WTC11 (cell line): ENCODE measurements at regions not wholly inside any gene's neighbourhood (a gene's known extent, or its start where the extent isn't known, plus 50 kb on each side); places are given as distances from the start of the nearest gene placed in this dataset.
A peak's percentile ranks its signal among the peaks of the same experiment; 100 is the strongest.

ENCODE experiments used
- ATAC-seq: fragments of 200-7000 bp; cut with Tn5 transposase; 2 replicates; pipeline ENCODE4 v1.10.0; 2021; ENCODE audit warnings: mild to moderate bottlenecking, moderate library complexity
- CTCF ChIA-PET: fragments of 300-600 bp; sonication (Branson Sonifier 250); formaldehyde crosslinking; loops from one replicate; lab custom pipeline; 2021; ENCODE audit warnings: antibody characterized with exemption; lab: Charles Lee
- POLR2A ChIA-PET: fragments of 350-600 bp; sonication (Branson Sonifier 250); formaldehyde crosslinking; loops from one replicate; lab custom pipeline; 2021; ENCODE audit warnings: antibody characterized with exemption; lab: Charles Lee
- DNase-seq: peaks from one replicate; pipeline ENCODE4 v3.0.0; 2021; ENCODE audit warnings: low spot score
- H3K27ac Mint-ChIP-seq: 2 replicates; pipeline ENCODE4 v1.8.0; 2021; ENCODE audit warnings: mixed read lengths
- H3K27me3 Mint-ChIP-seq: 2 replicates; pipeline ENCODE4 v1.8.0; 2021; ENCODE audit warnings: low read depth, mild to moderate bottlenecking, moderate library complexity, mixed read lengths
- H3K36me3 Mint-ChIP-seq: 2 replicates; pipeline ENCODE4 v1.8.0; 2021; ENCODE audit warnings: mixed read lengths
- H3K4me1 Mint-ChIP-seq: 2 replicates; pipeline ENCODE4 v1.8.0; 2022; ENCODE audit warnings: mixed read lengths
- H3K4me3 Mint-ChIP-seq: 2 replicates; pipeline ENCODE4 v1.8.0; 2021; ENCODE audit warnings: mild to moderate bottlenecking, moderate library complexity, mixed read lengths
- H3K9me3 Mint-ChIP-seq: 2 replicates; pipeline ENCODE4 v1.8.0; 2021; ENCODE audit warnings: mixed read lengths
- ATF1 ChIP-seq: sonication (generic); formaldehyde crosslinking; IDR thresholded peaks from 2 replicates; pipeline ENCODE4 v1.8.1; 2023; ENCODE audit warnings: mild to moderate bottlenecking, moderate library complexity, missing genetic modification reagents
- ELF4 ChIP-seq: sonication (generic); formaldehyde crosslinking; IDR thresholded peaks from 2 replicates; pipeline ENCODE4 v1.8.1; 2022; ENCODE audit warnings: low read depth, mild to moderate bottlenecking, moderate library complexity, missing genetic modification reagents
- FOXK1 ChIP-seq: sonication (generic); formaldehyde crosslinking; IDR thresholded peaks from 2 replicates; pipeline ENCODE4 v1.8.0; 2022; ENCODE audit warnings: mild to moderate bottlenecking, moderate library complexity, missing genetic modification reagents
- IRF2 ChIP-seq: sonication (generic); formaldehyde crosslinking; IDR thresholded peaks from 2 replicates; pipeline ENCODE4 v1.8.0; 2022; ENCODE audit warnings: low read depth, missing genetic modification reagents, borderline replicate concordance
- NFATC4 ChIP-seq: fragments of 250-450 bp; sonication (Bioruptor Pico); IDR thresholded peaks from 2 replicates; pipeline ENCODE4 v1.9.0; 2021; ENCODE audit warnings: mild to moderate bottlenecking
- RORB ChIP-seq: fragments of 250-450 bp; sonication (Bioruptor Pico); IDR thresholded peaks from 2 replicates; pipeline ENCODE4 v1.9.0; 2021; ENCODE audit warnings: mild to moderate bottlenecking
- SOX15 ChIP-seq: fragments of 250-450 bp; sonication (Bioruptor Pico); IDR thresholded peaks from 2 replicates; pipeline ENCODE4 v1.9.0; 2021; ENCODE audit warnings: mild to moderate bottlenecking
- TCF7 ChIP-seq: sonication (generic); formaldehyde crosslinking; IDR thresholded peaks from 2 replicates; pipeline ENCODE4 v1.8.0; 2022; ENCODE audit warnings: mild to moderate bottlenecking, low read depth, missing genetic modification reagents, moderate library complexity
- TEAD1 ChIP-seq: sonication (generic); formaldehyde crosslinking; IDR thresholded peaks from 2 replicates; pipeline ENCODE4 v1.8.0; 2022; ENCODE audit warnings: mild to moderate bottlenecking, missing genetic modification reagents
- TEAD4 ChIP-seq: sonication (generic); formaldehyde crosslinking; IDR thresholded peaks from 2 replicates; pipeline ENCODE4 v1.8.0; 2022; ENCODE audit warnings: mild to moderate bottlenecking, missing genetic modification reagents
- TP53 ChIP-seq: sonication (generic); formaldehyde crosslinking; IDR thresholded peaks from 2 replicates; pipeline ENCODE4 v1.8.1; 2023; ENCODE audit warnings: mild to moderate bottlenecking, missing genetic modification reagents
- ZNF121 ChIP-seq: sonication (generic); formaldehyde crosslinking; IDR thresholded peaks from 2 replicates; pipeline ENCODE4 v1.8.0; 2023; ENCODE audit warnings: missing genetic modification reagents
- ZNF138 ChIP-seq: sonication (generic); formaldehyde crosslinking; conservative IDR thresholded peaks from 2 replicates; pipeline ENCODE4 v1.8.1; 2022; ENCODE audit warnings: mild to moderate bottlenecking, moderate library complexity, missing genetic modification reagents
- ZNF396 ChIP-seq: fragments of 250-450 bp; sonication (Bioruptor Pico); IDR thresholded peaks from 2 replicates; pipeline ENCODE4 v1.8.0; 2021; ENCODE audit warnings: mild to moderate bottlenecking, moderate library complexity, borderline replicate concordance
- ZNF416 ChIP-seq: fragments of 250-450 bp; sonication (Bioruptor Pico); IDR thresholded peaks from 2 replicates; pipeline ENCODE4 v1.9.0; 2021; ENCODE audit warnings: mild to moderate bottlenecking, inconsistent platforms
- ZNF671 ChIP-seq: fragments of 250-450 bp; sonication (Bioruptor Pico); IDR thresholded peaks from 2 replicates; pipeline ENCODE4 v1.8.0; 2021; ENCODE audit warnings: mild to moderate bottlenecking
- ZSCAN18 ChIP-seq: fragments of 250-450 bp; sonication (Bioruptor Pico); IDR thresholded peaks from 2 replicates; pipeline ENCODE4 v2.1.2; 2022; ENCODE audit warnings: mild to moderate bottlenecking, moderate library complexity
- TF ChIP-seq, protein P1 (sequence below): sonication (generic); formaldehyde crosslinking; IDR thresholded peaks from 2 replicates; pipeline ENCODE4 v1.8.1; 2022; ENCODE audit warnings: low read depth, missing genetic modification reagents, borderline replicate concordance
- TF ChIP-seq, protein P2 (sequence below): sonication (generic); formaldehyde crosslinking; IDR thresholded peaks from 2 replicates; pipeline ENCODE4 v1.8.0; 2023; ENCODE audit warnings: mild to moderate bottlenecking, missing genetic modification reagents
- TF ChIP-seq, protein P3 (sequence below): sonication (generic); formaldehyde crosslinking; IDR thresholded peaks from 2 replicates; pipeline ENCODE4 v1.8.0; 2023; ENCODE audit warnings: missing genetic modification reagents, mild to moderate bottlenecking, borderline replicate concordance

DNA sequence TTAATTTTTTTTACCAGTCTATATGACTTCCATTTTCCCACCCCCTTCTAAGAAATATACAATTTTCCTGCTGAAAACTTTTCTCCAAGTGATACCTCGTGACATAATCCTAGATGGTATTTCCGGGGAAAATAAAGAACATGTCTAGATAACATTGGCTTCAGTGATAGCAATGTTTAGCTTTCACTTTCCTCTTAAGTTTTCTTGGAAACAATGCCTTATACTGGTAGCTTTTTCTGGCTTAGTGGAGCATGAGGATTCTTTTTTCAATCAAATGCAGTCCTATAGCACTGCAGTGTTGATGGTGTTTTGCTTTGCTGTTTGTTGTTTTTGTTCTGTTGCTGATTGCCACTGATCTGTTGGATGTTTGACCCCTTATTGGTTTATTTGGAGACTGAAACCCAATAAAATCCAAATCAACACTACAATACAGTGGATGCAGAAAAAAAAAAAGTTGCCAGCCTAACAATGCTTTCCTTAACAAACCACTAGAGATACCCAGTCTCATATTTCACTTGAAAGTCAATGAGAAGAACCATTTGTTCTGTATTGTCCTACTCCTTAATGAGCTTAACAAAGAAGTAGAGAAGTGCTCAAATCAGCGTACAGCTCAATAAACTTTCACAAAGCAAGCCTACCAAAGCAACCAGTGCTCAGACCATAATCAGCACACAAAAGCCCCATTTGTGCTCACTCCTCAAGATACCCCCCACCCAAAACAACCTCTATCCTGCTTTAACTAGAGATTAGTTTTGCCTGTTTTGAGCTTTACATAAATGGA, 74.2 kb upstream of the GRAMD2B start:
- peaks cover 4% of the 10 kb centered on the region; the same call in 1 of the 2 replicates for H3K9me3 Mint-ChIP-seq
- no peak for DNase-seq
- peak; percentile 68 for ATAC-seq
- H3K27ac Mint-ChIP-seq, result peak overlapping the region; percentile 51
- CTCF ChIA-PET, result interaction anchor here (0.7 to 2.6 kb wide), 8 partner anchors 8 to 191 kb away, joined by 3 to 21 read pairs (median 4); no protein-coding TSS in a partner anchor
- H3K27me3 Mint-ChIP-seq, result no peaks in the 10 kb centered on the region
- H3K4me3 Mint-ChIP-seq, result peak overlapping the region; percentile 5; the same call in 1 of the 2 replicates
- no peaks in the 10 kb centered on the region for H3K36me3 Mint-ChIP-seq
- peaks cover 25% of the 10 kb centered on the region for H3K4me1 Mint-ChIP-seq
- TF ChIP-seq ZNF416 (CRISPR knock-in tag), result no peak
- no peak for TF ChIP-seq ELF4 (CRISPR knock-in tag)
- TF ChIP-seq TCF7 (CRISPR knock-in tag), result no peak
- TF ChIP-seq, protein P1, sequence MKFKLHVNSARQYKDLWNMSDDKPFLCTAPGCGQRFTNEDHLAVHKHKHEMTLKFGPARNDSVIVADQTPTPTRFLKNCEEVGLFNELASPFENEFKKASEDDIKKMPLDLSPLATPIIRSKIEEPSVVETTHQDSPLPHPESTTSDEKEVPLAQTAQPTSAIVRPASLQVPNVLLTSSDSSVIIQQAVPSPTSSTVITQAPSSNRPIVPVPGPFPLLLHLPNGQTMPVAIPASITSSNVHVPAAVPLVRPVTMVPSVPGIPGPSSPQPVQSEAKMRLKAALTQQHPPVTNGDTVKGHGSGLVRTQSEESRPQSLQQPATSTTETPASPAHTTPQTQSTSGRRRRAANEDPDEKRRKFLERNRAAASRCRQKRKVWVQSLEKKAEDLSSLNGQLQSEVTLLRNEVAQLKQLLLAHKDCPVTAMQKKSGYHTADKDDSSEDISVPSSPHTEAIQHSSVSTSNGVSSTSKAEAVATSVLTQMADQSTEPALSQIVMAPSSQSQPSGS, result no peak
- TF ChIP-seq TP53, result no peak
- TF ChIP-seq TEAD1, result no peak
- TF ChIP-seq, protein P2, sequence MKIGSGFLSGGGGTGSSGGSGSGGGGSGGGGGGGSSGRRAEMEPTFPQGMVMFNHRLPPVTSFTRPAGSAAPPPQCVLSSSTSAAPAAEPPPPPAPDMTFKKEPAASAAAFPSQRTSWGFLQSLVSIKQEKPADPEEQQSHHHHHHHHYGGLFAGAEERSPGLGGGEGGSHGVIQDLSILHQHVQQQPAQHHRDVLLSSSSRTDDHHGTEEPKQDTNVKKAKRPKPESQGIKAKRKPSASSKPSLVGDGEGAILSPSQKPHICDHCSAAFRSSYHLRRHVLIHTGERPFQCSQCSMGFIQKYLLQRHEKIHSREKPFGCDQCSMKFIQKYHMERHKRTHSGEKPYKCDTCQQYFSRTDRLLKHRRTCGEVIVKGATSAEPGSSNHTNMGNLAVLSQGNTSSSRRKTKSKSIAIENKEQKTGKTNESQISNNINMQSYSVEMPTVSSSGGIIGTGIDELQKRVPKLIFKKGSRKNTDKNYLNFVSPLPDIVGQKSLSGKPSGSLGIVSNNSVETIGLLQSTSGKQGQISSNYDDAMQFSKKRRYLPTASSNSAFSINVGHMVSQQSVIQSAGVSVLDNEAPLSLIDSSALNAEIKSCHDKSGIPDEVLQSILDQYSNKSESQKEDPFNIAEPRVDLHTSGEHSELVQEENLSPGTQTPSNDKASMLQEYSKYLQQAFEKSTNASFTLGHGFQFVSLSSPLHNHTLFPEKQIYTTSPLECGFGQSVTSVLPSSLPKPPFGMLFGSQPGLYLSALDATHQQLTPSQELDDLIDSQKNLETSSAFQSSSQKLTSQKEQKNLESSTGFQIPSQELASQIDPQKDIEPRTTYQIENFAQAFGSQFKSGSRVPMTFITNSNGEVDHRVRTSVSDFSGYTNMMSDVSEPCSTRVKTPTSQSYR, result no peak
- TF ChIP-seq, protein P3, sequence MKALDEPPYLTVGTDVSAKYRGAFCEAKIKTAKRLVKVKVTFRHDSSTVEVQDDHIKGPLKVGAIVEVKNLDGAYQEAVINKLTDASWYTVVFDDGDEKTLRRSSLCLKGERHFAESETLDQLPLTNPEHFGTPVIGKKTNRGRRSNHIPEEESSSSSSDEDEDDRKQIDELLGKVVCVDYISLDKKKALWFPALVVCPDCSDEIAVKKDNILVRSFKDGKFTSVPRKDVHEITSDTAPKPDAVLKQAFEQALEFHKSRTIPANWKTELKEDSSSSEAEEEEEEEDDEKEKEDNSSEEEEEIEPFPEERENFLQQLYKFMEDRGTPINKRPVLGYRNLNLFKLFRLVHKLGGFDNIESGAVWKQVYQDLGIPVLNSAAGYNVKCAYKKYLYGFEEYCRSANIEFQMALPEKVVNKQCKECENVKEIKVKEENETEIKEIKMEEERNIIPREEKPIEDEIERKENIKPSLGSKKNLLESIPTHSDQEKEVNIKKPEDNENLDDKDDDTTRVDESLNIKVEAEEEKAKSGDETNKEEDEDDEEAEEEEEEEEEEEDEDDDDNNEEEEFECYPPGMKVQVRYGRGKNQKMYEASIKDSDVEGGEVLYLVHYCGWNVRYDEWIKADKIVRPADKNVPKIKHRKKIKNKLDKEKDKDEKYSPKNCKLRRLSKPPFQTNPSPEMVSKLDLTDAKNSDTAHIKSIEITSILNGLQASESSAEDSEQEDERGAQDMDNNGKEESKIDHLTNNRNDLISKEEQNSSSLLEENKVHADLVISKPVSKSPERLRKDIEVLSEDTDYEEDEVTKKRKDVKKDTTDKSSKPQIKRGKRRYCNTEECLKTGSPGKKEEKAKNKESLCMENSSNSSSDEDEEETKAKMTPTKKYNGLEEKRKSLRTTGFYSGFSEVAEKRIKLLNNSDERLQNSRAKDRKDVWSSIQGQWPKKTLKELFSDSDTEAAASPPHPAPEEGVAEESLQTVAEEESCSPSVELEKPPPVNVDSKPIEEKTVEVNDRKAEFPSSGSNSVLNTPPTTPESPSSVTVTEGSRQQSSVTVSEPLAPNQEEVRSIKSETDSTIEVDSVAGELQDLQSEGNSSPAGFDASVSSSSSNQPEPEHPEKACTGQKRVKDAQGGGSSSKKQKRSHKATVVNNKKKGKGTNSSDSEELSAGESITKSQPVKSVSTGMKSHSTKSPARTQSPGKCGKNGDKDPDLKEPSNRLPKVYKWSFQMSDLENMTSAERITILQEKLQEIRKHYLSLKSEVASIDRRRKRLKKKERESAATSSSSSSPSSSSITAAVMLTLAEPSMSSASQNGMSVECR (CRISPR knock-in tag), result no peak
- TF ChIP-seq FOXK1, result no peak
- TF ChIP-seq RORB, result no peak
- TF ChIP-seq ZNF671, result no peak
- TF ChIP-seq TEAD4, result no peak
- TF ChIP-seq SOX15 (CRISPR knock-in tag), result no peak
- no peak for TF ChIP-seq ZNF396 (CRISPR knock-in tag)
- TF ChIP-seq ATF1, result no peak
- no peak for TF ChIP-seq IRF2 (CRISPR knock-in tag)
- no peak for TF ChIP-seq NFATC4 (CRISPR knock-in tag)
- TF ChIP-seq ZNF138 (CRISPR knock-in tag), result no peak
- TF ChIP-seq ZNF121 (CRISPR knock-in tag), result no peak
- TF ChIP-seq ZSCAN18, result no peak
- POLR2A ChIA-PET, result no interaction called here
